H1 (cell line): ENCODE measurements at regions not wholly inside any gene's neighbourhood (a gene's known extent, or its start where the extent isn't known, plus 50 kb on each side); places are given as distances from the start of the nearest gene placed in this dataset.

Experiments
- POU5F1 ChIP-seq: IDR thresholded peaks from 2 replicates; pipeline ENCODE4 v1.6.1; 2011; ENCODE audit warnings: low read depth, mild to moderate bottlenecking, low read length, moderate library complexity
- RAD21 ChIP-seq, 2 experiments: IDR thresholded peaks in 1 of 2; conservative IDR thresholded peaks in 1 of 2; 2 replicates each; pipeline ENCODE4 v1.6.1; 2011; ENCODE audit warnings: low read depth in 2 of 2, low read length in 2 of 2, improper control_type of control experiment in 1 of 2, inconsistent platforms in 1 of 2, mild to moderate bottlenecking in 1 of 2, moderate library complexity in 1 of 2
- SAP30 ChIP-seq: fragments of 300-600 bp; sonication (generic); IDR thresholded peaks from 2 replicates; pipeline ENCODE4 v1.7.1; 2012; ENCODE audit warnings: low read length, moderate library complexity, mild to moderate bottlenecking, inconsistent platforms; ENCODE audit not compliant: insufficient read depth, insufficient replicate concordance
- TAF1 ChIP-seq: IDR thresholded peaks from 2 replicates; pipeline ENCODE4 v1.6.1; 2011; ENCODE audit warnings: mild to moderate bottlenecking, low read depth, low read length
- TAF7 ChIP-seq: optimal IDR thresholded peaks from 2 replicates; pipeline ENCODE3; 2011; ENCODE audit warnings: low read depth, mild to moderate bottlenecking, inconsistent platforms, low read length, moderate library complexity, borderline replicate concordance
- ZNF274 ChIP-seq: IDR thresholded peaks from 2 replicates; pipeline ENCODE4 v1.7.0; 2012; ENCODE audit warnings: low read length, borderline replicate concordance; ENCODE audit errors: extremely low read depth

DNA sequence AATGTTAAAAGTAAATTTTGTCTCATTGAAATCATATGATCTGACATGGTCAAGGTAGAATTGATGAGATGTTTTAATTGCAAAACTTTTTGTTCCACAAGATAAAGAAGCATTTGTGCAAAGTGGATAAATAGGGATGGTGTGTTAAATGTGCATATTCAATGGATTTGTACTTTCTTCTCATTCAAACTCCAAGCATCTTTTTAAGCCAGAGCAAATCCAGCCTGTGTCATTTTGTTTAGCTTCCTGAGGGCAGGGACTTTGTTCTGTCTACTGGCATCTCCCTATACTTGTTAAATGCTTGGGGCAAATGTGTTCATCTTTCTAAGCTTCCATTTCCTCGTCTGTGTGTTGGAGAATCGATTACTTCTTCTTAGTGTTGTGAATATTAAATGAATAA, 200.3 kb downstream of the SLIT2 start (continued):
- TF ChIP-seq SAP30 (no peak), POU5F1 (no peak), RAD21 (IDR thresholded peaks at IDR 0.05 in 1 of 2, conservative IDR thresholded peaks at IDR 0.05 in 1 of 2; ENCODE audit: low read depth in 2 of 2, low read length in 2 of 2) (no peak), ZNF274 (no peak), TAF1 (no peak), TAF7 (no peak)
